Peyer's patch (tissue), 4 donors: ENCODE measurements at regions not wholly inside any gene's neighbourhood (a gene's known extent, or its start where the extent isn't known, plus 50 kb on each side); places are given as distances from the start of the nearest gene placed in this dataset.

Source experiments
- POLR2A ChIP-seq, 2 donors: fragments of 450-650 bp; IDR thresholded peaks; one replicate each; pipeline ENCODE4 v1.5.1; 2017; ENCODE audit warnings: antibody characterized with exemption in 2 of 2, mild to moderate bottlenecking in 2 of 2, moderate library complexity in 2 of 2
- TF ChIP-seq, protein P1 (sequence below), 6 experiments: fragments of 450-650 bp in 4 of 6; fragments of 200-600 bp in 2 of 6; sonication (generic) in 1 of 6; IDR thresholded peaks; one replicate each; pipeline ENCODE4 v1.5.1; 2017 to 2019; ENCODE audit warnings: antibody characterized with exemption in 6 of 6, mild to moderate bottlenecking in 3 of 6, moderate library complexity in 1 of 6

DNA sequence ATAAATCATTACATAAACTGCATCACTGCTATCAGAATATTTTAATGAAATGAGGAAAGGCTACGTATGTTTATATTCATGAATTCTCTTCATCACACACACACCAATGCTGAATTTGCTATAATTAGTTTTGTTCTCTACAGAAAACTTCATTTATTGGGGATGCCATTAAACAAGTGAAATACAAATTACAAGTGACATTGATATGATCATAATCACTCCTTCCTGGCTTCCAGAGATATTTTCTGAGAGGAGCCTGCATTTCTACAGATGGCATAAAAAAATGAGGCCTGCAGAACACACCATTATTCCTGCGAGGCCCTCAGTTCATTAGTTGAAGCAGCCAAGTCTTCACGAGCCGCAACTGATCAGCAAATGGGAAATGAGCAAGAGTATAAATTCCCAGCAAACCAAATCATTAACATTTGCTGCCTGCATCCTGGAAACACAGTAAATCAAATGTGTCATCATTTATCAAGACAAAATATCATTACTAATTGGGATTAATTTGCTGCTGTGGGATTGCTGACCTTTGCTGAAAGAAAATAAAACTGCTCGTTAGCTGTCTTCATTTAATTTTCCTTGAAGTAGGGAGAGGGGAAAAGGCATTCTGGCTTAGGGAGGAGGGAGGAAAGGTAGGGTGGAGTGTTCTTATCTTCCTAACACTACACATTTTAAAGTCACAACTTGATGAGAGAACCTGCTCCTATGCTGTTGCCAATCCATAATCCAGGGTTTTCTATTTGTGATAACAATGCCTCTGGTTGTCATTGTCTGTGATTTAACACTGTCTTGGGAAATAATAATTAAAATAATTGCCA is 921.9 kb downstream of the SQOR start:
- TF ChIP-seq, protein P1, sequence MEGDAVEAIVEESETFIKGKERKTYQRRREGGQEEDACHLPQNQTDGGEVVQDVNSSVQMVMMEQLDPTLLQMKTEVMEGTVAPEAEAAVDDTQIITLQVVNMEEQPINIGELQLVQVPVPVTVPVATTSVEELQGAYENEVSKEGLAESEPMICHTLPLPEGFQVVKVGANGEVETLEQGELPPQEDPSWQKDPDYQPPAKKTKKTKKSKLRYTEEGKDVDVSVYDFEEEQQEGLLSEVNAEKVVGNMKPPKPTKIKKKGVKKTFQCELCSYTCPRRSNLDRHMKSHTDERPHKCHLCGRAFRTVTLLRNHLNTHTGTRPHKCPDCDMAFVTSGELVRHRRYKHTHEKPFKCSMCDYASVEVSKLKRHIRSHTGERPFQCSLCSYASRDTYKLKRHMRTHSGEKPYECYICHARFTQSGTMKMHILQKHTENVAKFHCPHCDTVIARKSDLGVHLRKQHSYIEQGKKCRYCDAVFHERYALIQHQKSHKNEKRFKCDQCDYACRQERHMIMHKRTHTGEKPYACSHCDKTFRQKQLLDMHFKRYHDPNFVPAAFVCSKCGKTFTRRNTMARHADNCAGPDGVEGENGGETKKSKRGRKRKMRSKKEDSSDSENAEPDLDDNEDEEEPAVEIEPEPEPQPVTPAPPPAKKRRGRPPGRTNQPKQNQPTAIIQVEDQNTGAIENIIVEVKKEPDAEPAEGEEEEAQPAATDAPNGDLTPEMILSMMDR (IDR thresholded peaks at IDR 0.05) = no peak
- TF ChIP-seq POLR2A (IDR thresholded peaks at IDR 0.05) = no peak
